LNCaP clone FGC (cell line): ENCODE measurements at regions not wholly inside any gene's neighbourhood (a gene's known extent, or its start where the extent isn't known, plus 50 kb on each side); places are given as distances from the start of the nearest gene placed in this dataset.

Experiments
- DNase-seq: peaks from one replicate; pipeline ENCODE4 v3.0.0-alpha.2; 2011; ENCODE audit warnings: low read depth
- H3K4me3 ChIP-seq: 2 replicates; pipeline ENCODE4 v1.5.1; 2011; ENCODE audit warnings: mild to moderate bottlenecking, low read depth, low read length, control low read depth
- TF ChIP-seq, protein P1 (sequence below): IDR thresholded peaks from 2 replicates; pipeline ENCODE4 v1.5.1; 2012; ENCODE audit warnings: mild to moderate bottlenecking; ENCODE audit not compliant: control insufficient read depth, insufficient read depth; ENCODE audit errors: extremely low read depth

DNA sequence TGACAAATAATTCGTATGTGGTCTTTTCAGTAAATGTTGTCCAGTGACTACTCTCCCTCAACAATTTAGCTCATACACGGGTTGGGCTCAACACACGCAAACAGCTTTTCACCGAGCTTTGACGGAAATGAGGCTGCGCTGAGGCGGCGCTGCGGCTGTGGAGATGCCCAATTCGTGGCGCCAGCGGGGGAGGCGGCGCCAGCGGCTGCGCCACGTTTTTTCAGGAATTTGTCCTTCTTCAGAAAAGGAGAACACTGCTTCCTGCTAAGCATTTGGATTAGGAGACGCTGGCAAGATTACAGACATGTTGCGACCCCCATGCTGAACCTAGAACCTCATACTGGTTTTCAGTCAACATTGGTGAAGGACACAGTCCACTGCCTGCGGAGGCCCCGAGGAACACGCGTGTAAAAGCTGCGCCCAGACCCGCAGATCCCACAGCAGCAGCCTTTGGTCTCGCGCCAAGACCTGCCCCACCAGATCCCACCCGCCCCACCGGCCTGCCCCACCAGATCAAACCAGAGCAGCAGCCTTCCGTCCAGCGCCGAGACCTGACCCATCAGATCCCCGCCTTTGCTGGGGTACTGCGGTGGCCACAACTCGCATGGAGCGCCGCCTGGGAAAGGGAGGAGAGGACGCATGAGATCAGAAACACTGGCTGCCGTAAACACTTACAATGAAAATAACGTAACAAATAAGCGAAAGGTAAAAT is 173.8 kb downstream of the TMEM18 start:
- H3K4me3 ChIP-seq, result no peak overlapping the region
- TF ChIP-seq, protein P1, sequence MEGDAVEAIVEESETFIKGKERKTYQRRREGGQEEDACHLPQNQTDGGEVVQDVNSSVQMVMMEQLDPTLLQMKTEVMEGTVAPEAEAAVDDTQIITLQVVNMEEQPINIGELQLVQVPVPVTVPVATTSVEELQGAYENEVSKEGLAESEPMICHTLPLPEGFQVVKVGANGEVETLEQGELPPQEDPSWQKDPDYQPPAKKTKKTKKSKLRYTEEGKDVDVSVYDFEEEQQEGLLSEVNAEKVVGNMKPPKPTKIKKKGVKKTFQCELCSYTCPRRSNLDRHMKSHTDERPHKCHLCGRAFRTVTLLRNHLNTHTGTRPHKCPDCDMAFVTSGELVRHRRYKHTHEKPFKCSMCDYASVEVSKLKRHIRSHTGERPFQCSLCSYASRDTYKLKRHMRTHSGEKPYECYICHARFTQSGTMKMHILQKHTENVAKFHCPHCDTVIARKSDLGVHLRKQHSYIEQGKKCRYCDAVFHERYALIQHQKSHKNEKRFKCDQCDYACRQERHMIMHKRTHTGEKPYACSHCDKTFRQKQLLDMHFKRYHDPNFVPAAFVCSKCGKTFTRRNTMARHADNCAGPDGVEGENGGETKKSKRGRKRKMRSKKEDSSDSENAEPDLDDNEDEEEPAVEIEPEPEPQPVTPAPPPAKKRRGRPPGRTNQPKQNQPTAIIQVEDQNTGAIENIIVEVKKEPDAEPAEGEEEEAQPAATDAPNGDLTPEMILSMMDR, result no peak
- no peak for DNase-seq

DNA sequence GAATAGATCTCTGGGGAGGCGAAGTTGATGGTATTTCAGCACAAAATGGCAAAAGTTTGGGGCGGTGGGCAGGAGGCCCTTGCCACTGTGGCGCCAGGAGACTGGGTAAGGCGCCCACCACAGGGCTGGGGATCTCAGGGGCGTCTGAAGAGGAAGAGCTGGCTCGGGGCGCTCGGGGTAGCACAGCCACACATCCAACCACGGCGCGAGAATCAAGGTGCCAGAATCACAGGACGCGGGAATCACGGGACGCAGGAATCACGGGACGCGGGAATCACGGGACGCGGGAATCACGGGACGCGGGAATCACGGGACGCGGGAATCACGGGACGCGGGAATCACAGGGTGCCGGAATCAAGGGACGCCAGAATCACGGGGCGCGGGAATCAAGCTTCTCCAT is 174.4 kb downstream of the TMEM18 start:
- H3K4me3 ChIP-seq, result no peak overlapping the region
- DNase-seq, result no peak
- TF ChIP-seq, protein P1, result no peak

DNA sequence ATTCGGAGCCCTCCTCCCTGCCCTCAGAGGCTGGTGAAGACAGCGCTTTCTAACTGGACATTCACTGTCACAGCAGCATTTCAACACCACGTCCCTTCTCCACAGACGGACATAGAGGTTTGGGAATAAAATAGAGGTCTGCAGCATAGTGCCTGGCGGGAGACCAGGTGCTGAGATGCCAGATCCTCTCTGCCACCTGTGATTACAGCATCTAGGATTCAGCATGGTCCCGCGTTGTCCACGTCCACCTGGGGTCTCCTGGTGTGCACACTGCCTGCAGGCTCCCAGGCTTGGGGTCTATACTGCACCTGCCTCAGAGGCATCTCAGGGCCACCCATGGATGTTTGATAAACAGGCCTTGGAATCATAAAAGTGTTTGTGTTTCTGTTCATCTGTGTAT is 175.5 kb downstream of the TMEM18 start:
- TF ChIP-seq, protein P1, result no peak
- DNase-seq, result no peak
- H3K4me3 ChIP-seq, result no peak overlapping the region

DNA sequence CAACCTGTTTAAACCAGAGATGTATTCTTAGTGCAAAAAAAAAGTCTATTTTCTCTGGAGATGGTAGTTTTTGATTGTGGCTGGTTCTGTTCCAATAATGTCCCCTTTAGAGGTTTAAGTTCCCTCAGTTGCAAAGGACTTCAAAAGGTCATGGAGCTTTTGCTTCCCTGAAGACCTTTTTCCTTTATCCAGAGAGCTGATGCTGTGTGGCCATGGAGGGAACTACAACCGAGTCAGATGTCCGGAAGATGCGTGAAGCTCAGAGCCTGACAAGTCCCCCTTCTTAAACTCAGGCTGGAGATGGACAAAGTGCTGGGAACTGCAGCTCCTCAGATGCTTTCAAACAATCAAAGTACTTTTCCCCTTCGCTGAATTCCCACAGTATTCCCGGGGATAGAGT is 176.1 kb downstream of the TMEM18 start:
- TF ChIP-seq, protein P1, result no peak; the same call in 1 of the 2 replicates
- no peak overlapping the region for H3K4me3 ChIP-seq
- DNase-seq, result no peak

DNA sequence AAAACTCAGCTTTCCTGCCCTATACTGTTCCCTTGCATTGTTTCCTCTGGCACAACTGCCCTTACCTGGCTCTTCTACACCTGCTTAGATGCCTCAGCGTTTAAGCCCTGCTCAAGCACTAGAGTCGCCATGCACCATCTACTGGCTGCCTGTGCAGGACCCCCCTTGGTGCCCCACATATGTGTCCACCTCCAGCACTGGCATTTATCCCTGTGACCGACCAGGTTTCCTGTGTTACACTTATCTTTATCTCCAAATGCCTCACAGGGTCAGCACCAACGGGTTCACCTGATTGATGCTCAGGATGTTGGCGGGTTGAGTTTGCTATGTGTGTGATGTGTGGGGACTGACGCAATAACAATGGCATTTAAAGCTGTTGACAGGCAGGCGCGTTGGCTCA is 177.5 kb downstream of the TMEM18 start:
- DNase-seq, result no peak
- TF ChIP-seq, protein P1, result no peak
- no peak overlapping the region for H3K4me3 ChIP-seq

DNA sequence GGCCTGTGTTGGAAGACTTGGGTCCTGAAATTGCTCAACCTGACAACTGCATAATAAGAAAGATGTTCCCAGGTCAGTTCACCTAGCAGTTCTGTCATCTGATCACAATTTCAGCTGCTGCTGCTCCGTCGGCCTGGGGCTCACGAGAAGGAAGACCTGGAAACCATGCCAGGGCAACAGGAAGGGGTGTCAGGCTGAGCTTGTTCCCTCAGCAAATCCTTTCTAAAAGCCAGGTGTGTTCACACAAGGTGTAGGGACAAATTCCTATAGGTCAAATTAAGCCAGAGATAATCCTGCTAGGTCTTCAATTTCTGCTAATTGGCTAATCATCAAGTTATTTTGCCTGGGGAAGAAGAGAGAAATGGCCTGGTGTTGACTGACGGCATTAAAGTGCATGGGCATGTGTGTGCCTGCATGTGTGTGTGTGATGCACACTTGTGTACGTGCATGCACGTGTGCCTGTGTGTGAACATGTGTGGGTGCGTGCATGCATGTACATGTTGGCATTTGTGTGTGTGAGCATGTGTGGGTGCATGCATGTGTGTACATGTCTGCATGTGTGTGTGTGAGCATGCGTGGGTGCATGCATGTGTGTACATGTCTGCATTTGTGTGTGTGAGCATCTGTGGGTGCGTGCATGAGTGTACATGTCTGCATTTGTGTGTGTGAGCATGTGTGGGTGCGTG is 178.6 kb downstream of the TMEM18 start:
- TF ChIP-seq, protein P1, result no peak
- H3K4me3 ChIP-seq, result no peak overlapping the region
- DNase-seq, result no peak
